HG02870 (cell line): ENCODE measurements at regions not wholly inside any gene's neighbourhood (a gene's known extent, or its start where the extent isn't known, plus 50 kb on each side); places are given as distances from the start of the nearest gene placed in this dataset.
"Not testable (repeated sequence)": the region's sequence is repeated elsewhere in the genome, so short reads cannot be mapped to it uniquely, and the experiment has no call there.

ENCODE experiments used
- ATAC-seq: cut with Tn5 transposase; IDR thresholded peaks from one replicate; pipeline ENCODE4 v1.9.1; 2021; ENCODE audit warnings: mild to moderate bottlenecking, moderate library complexity; ENCODE audit not compliant: unreplicated experiment

DNA sequence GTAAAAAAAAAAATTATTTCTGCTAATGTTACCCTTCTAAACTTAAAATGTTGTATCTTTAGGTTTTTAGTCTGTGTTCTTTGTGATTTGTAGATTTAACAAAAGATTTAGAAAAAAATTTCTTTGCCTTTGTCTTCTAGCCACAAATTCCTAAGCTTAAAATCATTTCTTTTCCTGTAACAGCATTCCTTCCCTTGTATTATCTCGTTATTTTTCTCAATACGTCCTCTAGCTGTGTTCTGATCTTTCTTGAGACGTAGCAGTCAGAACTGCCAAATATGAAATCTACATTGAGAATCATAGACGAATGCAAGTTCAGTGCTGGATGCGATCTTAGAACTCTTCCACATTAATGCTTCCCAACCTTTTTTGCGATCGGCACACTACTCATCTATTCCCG is 283.1 kb downstream of the UTRN start:
- no peak for ATAC-seq

DNA sequence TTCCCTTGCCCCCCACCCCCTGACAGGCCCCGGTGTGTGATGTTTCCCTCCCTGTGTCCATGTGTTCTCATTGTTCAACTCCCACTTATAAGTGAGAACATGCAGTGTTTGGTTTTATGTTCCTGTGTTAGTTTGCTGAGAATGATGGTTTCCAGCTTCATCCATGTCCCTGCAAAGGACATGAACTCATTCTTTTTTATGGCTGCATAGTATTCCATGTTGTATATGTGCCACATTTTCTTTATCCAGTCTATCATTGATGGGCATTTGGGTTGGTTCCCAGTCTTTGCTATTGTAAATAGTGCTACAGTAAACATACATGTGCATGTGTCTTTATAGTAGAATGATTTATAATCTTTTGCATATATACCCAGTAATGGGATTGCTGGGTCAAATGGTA is 287.4 kb downstream of the UTRN start:
- ATAC-seq = not testable (repeated sequence)

DNA sequence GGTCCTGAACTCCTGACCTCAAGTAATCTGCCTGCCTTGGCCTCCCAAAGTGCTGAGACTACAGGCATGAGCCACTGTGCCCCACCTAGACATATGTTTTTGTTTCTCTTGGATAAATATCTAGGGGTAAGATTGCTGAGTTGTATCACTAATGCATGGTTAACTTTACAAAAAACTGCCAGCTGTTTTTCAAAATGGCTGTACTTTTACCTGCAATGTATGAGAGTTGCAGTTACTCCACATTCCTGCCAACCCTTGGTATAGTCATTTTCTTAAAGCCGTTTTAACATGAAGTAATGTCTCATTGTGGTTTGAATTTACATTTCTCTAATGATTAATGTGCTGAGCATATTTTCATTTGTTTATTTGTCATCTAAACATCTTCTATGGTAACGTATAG is 289.7 kb downstream of the UTRN start:
- ATAC-seq = no peak

DNA sequence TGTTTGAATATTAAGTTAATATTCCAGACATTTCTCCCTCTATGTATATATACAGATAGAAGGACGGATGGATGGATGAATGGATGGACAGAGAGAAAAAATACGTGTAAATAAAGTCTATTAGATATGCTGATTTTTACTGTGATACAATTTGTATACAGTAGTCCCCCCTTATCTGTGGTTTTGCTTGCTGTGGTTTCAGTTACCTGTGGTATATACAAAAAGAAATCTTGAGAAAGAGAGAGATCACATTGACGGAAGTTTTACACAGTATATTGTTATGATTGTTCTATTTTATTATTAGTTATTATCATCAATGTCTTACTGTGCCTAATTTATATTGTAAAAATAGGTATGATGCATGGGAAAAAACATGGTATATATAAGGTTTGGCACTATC is 290.2 kb downstream of the UTRN start:
- no peak for ATAC-seq

DNA sequence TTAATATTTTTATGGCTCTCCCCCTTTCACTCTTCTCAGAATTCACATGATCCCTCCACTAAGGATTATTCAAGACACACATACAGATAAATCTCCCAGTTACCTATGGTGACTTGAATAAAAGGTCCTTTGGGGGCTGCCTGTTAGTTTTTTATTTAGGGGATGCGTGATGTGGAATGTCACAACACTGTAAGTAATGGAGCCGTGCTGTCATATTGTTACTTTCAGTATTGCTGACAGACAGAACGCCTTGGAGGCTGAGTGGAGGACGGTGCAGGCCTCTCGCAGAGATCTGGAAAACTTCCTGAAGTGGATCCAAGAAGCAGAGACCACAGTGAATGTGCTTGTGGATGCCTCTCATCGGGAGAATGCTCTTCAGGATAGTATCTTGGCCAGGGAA is 291.7 kb downstream of the UTRN start:
- no peak for ATAC-seq

DNA sequence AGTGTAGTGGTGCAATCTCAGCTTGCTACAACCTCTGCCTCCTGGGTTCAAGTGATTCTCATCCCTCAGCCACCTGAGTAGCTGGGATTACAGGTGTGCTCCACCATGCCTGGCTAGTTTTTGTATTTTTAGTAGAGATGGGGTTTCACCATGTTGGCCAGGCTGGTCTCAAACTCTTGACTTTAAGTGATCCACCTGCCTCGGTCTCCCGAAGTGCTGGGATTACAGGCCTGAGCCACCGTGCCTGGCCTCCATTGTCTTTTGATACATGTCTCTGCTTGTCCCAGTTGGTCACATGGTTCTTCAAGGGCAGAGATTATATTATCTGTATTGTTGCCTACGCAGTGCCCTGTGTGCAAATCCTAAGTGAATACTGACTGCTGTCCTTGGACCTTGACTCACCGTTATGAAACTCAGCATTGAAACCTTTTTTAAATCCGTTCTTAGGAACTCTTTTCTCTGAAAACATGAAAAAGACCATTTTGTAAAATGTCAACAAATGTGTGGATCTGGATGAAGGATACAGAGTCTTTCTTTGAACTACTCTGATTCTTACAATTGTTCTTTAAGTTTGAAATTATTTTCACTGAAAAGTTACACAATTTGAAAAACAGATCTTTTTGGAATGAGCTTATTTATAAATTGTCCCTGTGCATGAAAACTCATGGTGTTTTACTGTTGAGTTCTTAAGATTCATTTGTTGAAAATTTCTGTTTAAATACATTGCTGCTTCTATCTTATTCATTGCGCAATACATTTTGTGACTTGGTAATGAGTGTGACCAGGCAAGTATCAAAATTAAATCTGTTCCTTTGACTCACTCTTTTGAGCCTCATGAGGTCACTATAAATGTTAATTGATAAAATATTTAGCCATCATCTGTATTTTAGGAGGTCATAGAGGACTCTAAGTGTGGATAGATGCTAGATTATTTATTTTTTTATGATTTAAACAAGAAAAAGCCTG is 293.5 kb downstream of the UTRN start:
- ATAC-seq = no peak

DNA sequence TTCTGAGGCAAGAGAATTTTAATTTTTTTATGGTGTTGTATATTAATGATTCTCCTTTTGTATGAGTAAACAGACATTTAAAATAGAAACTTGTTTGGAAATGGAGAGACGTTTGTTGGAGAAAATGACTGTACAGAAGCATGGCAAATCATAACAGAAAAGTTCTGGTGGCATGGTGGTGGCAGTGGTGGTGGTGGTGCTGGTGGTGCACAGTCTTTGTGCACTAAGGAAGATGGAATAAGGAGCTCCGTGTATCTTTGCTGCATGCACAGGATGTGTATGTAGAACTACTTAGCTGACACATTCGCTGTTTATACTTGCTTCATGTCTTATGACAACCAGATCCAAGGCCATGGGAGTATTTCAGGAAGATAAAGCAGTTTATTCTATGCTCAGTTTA is 294.9 kb downstream of the UTRN start:
- ATAC-seq = no peak

DNA sequence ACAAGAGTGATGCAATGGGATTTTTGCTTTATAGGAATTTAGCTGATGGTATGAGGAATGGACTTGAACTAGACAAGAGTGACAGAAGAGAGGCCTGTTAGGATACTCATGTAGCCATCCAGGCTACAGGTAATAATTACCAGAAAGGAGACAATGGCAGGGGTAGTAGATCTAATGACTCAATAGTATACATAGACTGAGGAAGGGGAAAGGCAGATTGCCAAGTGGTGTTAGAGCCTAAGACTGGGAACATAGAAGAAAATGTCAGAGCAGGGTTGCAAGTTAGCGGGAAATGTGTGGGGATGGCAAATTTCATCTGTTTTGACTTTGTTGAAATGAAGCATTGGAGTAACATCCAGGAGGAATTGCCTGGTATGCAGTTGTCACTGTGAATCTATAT is 295.6 kb downstream of the UTRN start:
- ATAC-seq = no peak

DNA sequence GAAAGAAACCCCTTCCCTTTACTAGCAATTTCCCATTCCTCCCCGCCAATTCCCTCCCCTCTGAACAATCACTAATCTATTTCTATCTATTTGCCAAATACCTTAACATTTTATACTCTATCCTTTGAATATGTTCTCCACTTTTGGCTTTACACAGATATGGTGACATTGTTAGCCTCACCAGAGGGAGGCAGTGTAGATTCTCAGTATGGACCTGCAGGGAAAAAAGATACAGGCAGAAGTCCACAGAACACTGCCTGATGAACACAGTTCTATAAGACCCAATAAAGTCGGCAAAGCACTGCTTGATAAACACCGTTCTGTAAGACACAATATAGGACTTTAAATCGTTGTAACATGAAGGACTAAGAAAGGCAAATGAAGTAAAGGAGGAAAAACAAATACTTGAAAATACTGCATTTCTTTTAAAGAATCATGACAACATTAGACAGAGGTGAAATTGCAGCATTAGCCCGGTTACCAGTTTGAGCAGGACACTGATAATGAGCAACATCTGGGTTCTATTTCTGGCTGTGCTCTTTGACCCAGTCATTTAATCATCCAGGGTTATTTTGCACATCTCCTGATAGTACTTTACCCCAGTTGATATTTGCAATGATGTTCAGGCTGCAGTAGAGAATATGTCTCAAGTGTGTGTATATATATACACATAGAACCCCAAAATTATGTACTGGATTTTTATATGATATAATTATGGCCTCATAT is 296.8 kb downstream of the UTRN start:
- no peak for ATAC-seq

DNA sequence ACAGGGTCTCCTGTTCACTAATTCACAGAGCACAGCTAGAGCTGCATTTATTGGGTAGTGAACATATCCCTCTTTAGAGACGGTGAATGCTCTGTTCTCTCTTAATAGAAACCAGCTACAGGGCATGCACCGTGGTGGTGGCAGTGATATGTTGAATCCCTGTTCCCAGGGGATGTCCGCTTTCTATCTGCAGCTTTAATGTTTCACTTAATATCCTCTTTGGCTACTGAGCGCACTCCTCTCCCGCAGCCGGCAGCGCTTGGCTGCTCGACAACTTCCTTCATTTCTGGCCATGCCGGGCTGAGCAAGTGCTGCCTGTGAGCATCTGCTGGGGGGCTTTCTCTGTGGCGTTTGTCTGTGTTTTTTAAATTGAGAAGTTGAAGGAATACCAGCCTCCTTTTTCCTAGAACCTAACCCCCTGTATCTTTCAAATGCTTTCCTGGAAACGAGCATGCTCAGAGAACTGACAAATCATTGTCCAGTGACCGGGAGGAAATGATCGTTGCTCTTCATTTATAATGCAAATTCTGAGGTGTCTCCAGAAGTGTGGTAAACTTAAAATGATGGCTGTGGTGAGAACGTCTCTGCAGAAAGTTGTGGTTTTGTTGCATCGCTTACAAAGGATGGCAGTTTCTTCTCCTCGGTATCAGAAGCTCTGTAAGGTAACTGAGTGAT is 297.9 kb downstream of the UTRN start:
- ATAC-seq = peak; percentile 94

DNA sequence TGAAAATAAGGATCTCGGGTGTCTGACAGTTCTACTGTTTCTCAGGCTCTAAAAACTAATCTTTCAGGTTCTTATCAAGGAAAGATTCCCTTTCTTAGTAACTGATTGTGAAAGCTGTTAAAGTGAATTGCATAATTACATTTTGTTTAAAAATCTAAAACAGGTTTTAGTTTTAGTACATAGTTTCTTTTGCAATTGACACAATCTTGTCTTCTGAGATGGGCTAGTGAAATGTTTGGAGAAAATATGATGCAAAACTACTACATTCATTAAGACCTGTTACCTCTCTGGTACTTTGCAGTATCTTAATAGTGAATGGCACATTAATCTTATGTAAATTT is 298.4 kb downstream of the UTRN start:
- no peak for ATAC-seq

DNA sequence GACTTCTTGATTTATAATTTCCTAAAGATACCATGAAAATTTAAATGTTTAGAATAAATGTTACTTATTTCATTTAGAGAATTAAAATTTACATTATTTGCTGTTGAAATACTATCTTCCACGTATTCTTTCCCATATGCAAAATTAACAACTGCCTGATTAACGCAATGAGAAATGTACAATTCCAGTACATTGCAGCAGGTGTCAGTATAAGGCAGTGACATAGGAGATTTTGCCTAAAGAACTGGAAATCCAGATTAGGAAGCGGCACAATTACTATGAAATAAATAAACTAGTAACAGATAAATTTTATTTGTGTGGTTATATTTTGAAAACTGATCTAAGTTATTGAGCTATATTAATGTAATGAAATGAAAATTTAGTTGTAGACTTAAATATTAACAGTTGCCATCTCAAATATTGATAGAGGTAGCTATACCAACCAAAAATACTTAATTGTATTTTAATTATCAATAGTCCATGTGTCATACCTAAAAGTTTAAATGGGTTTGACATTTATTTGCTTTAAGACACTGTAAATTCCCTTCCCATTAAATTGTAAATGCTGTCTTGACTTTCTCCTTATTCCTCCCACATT is 300.2 kb downstream of the UTRN start:
- ATAC-seq = no peak

DNA sequence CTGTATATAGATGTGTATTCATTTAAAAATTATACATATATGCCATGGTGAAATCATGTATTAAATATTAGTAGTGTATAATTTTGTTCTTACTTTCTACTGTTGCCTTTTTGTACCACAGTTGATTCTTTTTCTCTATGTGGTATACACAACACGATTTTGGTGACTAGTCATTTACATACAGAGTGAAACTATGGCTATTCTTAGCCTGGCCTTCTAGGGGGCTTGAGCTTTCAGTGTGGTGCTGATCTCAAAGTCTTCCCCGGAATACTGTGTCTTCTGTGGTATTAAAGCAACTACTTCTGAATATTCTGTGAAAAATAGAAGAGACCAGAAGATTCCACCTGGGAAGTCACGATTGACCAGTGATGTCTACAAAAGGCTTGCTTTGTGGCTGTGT is 301.9 kb downstream of the UTRN start:
- no peak for ATAC-seq

DNA sequence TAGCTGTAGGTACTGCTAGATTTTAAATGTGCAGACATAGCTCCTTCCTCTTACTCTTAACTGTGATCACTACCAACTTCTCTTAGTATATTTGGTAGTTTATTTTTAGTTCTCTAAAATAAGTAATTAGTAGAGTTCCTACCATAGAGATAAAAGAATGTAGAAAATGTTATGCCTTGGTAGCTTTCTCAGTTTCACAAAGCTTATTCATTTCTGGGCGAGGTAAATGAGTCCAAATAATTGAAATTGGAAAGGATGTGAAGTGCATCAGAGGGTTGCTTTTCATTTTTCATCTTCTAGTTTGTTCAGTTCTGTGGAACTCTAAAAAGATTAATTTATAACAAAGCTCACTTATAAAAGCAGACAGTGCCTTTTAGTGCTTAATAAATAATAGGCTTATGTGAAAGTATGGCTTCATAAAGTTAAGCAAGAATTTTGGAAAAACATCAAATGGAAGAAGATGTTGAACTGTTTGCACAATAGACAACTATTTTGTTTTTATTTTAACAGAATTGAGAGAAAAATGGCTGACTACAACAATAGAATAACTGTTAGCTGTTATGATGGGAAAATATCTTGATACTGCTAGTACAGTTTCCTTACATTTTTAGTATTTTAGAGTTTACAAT is 303.7 kb downstream of the UTRN start:
- no peak for ATAC-seq

DNA sequence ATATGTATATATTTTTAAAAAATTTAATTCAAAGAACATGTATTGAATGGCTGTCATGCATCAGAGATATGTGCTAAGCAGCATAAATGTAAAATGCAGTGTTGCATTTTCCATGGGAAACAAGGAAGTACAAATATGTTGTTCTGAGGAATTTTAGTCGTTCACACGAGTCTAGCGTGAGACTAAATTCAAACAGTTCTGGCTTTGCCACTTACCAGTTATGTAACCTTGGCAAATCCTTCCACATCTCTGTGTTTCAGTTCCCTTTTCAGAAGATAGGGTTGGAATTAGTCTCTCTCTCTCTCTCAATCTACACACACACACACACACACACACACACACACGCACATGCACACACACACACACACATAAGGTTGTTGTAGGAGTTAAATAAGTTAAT is 305.4 kb downstream of the UTRN start:
- no peak for ATAC-seq

DNA sequence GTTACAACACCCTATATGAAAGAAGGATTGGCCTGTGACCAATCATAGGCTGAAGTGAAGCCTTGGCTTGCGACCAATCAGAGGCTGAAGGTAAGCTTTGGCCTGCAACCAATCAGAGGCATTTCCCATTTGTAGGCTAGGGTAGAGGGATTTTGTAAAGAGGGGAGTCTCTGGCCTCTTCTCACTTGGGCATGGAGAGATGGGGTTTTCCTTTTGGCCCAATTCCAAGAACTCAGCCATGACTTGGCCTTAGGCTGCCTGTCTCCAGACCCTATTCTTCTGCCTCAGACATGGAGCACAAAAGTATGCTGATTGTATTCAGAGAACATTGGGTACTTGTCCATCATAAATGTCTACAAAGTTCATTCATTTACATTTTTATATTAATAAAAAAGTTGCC is 308.3 kb downstream of the UTRN start:
- ATAC-seq = no peak

DNA sequence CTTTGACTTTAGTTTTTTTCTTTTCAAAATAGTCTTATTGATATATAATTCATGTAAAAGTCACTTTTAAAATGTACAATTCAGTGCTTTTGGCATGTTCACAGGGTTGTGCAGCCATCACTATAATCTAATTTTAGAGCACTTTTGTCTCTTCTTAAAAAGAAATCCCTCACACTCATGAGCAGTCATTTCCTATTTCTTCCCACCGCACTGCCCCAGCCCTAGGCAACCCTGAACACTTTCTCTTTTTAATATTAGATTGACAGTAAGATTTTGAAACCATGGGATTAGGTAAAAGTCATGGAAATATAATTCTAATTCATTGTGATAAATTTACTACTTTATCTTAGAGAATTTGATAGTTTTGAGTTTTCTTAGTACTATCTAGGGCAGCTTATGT is 309.4 kb downstream of the UTRN start:
- ATAC-seq = no peak

DNA sequence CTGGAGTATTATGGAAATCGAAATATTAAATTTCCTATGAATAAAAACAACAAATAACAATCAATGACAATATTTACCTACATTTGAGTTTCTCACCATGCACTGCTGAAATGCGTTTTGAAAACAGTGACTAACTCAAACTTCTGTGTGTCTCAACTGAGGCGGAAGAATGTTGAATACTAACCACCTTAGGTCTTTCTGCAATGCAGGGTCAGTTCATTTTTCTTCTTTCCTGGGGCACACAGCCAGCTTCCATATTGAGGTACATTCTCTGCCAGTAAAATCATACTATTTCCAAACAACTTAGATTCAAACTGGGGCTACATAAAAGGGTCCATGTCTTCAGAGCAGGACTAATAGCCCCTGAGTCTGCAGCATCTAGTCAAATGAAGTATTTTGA is 310.1 kb downstream of the UTRN start:
- no peak for ATAC-seq

DNA sequence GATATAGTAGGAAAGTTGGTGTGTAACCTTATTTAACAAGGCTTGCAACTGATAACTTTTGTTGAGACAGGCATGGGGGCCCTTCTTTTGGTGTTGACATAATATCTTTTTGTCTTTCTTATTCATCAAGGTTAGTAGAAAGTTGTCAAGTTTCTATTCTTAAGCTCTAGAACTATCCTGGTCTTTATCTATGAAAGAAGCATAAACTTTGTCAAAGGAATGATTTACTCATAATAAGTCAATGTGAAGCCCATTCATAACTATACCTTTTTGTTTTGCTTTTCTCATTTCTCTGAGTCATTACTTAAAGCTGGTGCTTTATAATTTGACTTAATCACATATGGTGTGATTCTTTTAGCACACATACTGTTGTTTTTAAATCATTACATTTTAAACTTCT is 312.4 kb downstream of the UTRN start:
- ATAC-seq = no peak

DNA sequence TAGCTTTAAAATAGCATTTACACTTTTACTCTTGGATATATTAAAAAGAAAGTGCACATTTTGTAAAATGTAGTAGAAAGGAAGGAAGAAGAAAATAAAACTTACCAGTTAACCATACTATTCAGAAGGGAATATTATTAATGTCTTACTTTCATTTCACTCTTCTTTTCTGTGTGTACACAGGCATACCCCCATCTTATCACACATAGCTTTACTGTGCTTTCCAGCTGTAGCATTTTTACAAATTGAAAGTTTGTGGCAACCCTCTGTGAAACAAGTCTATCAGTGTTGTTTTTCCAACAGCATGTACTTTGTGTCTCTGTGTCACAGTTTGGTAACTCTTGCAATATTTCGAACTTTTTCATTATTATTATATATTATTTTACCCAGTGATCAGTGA is 314.5 kb downstream of the UTRN start:
- ATAC-seq = no peak

DNA sequence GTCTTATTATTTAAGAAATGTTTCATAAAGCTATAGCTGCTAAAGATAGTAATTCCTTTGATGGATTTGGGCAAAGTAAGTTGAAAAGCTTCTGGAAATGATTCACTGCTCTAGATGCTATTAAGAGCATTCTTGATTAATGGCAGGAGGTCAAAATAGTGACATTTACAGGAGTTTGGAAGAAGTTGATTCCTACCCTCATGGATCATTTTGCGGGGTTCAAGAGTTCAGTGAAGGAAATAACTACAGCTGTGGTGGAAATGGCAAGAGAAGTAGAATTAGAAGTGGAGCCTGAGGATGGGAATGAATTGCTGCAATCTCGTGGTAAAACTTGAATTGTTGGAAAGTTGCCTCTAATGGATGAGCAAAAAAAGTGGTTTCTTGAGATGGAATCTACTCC is 316.1 kb downstream of the UTRN start:
- ATAC-seq = no peak
